ENCODE measurements at regions not wholly inside any gene's neighbourhood (a gene's known extent, or its start where the extent isn't known, plus 50 kb on each side); places are given as distances from the start of the nearest gene placed in this dataset.

- TF ChIP-seq, protein P1, sequence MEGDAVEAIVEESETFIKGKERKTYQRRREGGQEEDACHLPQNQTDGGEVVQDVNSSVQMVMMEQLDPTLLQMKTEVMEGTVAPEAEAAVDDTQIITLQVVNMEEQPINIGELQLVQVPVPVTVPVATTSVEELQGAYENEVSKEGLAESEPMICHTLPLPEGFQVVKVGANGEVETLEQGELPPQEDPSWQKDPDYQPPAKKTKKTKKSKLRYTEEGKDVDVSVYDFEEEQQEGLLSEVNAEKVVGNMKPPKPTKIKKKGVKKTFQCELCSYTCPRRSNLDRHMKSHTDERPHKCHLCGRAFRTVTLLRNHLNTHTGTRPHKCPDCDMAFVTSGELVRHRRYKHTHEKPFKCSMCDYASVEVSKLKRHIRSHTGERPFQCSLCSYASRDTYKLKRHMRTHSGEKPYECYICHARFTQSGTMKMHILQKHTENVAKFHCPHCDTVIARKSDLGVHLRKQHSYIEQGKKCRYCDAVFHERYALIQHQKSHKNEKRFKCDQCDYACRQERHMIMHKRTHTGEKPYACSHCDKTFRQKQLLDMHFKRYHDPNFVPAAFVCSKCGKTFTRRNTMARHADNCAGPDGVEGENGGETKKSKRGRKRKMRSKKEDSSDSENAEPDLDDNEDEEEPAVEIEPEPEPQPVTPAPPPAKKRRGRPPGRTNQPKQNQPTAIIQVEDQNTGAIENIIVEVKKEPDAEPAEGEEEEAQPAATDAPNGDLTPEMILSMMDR (IDR thresholded peaks at IDR 0.05; ENCODE audit: insufficient read depth in 1 of 2, low read depth in 1 of 2, low read length in 1 of 2, severe bottlenecking in 1 of 2, unreplicated experiment in 1 of 2): no peak
- Mint-ChIP-seq H3K36me3 (ENCODE audit: insufficient read depth, unreplicated experiment) (no peaks in the 10 kb centered on the region), H3K27me3 (ENCODE audit: insufficient read depth, unreplicated experiment) (no peaks in the 10 kb centered on the region), H3K4me1 (ENCODE audit: low read depth, unreplicated experiment) (no peaks in the 10 kb centered on the region), H3K4me3 (ENCODE audit: unreplicated experiment) (no peak overlapping the region), H3K27ac (ENCODE audit: unreplicated experiment) (no peak overlapping the region), H3K9me3 (ENCODE audit: unreplicated experiment) (peaks cover 9% of the 10 kb centered on the region)
- H3K4me1 ChIP-seq: no peaks in the 10 kb centered on the region
- ChIA-PET CTCF (no interaction called here), POLR2A (no interaction called here)
- H3K36me3 ChIP-seq (ENCODE audit: control insufficient read depth, insufficient read depth, low read length): no peaks in the 10 kb centered on the region
- no peaks in the 10 kb centered on the region for H3K27me3 ChIP-seq (replicated peaks; ENCODE audit: control insufficient read depth, insufficient read depth, low read length)
- DNase-seq: no peak
- H3K4me3 ChIP-seq (ENCODE audit: low read depth, low read length): no peak overlapping the region
- no TSS peak for BruUV-seq (replicated peaks)
- intact Hi-C loops (cut with micrococcal nuclease; ENCODE audit: unreplicated experiment): no loop called here
- 0 out of 2 replicates have a peak, but pooled peaks cover 3% of the 10 kb centered on the region for H3K9me3 ChIP-seq
These were observed 824.7 kb downstream of the KCNJ18 start for GRCh38 chr17:22516861-22517636.

DNA sequence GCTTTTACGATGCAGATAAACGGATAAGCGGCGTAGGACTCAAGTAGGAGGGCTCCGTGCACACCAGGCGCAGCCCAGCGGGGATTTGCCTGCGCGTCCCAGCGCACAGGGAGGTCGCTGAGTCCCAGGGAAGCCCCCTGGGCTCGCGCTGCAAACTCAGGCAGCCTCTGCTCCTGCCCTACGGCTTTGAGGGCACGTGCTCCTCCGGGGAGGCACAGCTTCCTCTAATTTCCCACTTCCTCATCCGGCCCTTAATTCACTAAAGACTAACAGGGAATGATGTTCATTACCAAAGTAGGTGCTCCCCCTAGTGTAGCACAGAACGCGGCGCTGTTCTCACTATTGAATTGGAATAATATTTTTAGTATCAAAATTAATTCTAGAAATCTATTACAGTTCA lies 825.4 kb downstream of the KCNJ18 start:
- H3K4me1 ChIP-seq: no peaks in the 10 kb centered on the region
- ChIA-PET POLR2A (no interaction called here), CTCF (no interaction called here)
- H3K27me3 ChIP-seq (replicated peaks; ENCODE audit: control insufficient read depth, insufficient read depth, low read length): no peaks in the 10 kb centered on the region
- H3K9me3 Mint-ChIP-seq (ENCODE audit: unreplicated experiment): peaks cover 9% of the 10 kb centered on the region
- H3K27me3 Mint-ChIP-seq (ENCODE audit: insufficient read depth, unreplicated experiment): no peaks in the 10 kb centered on the region
- no peaks in the 10 kb centered on the region for H3K36me3 ChIP-seq (ENCODE audit: control insufficient read depth, insufficient read depth, low read length)
- no peaks in the 10 kb centered on the region for H3K36me3 Mint-ChIP-seq (ENCODE audit: insufficient read depth, unreplicated experiment)
- BruUV-seq (replicated peaks): no TSS peak
- no peak overlapping the region for H3K4me3 Mint-ChIP-seq (ENCODE audit: unreplicated experiment)
- intact Hi-C loops (cut with micrococcal nuclease; ENCODE audit: unreplicated experiment): no loop called here
- no peak overlapping the region for H3K4me3 ChIP-seq (ENCODE audit: low read depth, low read length)
- no peaks in the 10 kb centered on the region for H3K4me1 Mint-ChIP-seq (ENCODE audit: low read depth, unreplicated experiment)
- H3K27ac Mint-ChIP-seq (ENCODE audit: unreplicated experiment): no peak overlapping the region
- H3K9me3 ChIP-seq: 0 out of 2 replicates have a peak, but pooled peaks cover 3% of the 10 kb centered on the region
- TF ChIP-seq, protein P1 (IDR thresholded peaks at IDR 0.05; ENCODE audit: insufficient read depth in 1 of 2, low read depth in 1 of 2, low read length in 1 of 2, severe bottlenecking in 1 of 2, unreplicated experiment in 1 of 2): no peak
- no peak for DNase-seq

DNA sequence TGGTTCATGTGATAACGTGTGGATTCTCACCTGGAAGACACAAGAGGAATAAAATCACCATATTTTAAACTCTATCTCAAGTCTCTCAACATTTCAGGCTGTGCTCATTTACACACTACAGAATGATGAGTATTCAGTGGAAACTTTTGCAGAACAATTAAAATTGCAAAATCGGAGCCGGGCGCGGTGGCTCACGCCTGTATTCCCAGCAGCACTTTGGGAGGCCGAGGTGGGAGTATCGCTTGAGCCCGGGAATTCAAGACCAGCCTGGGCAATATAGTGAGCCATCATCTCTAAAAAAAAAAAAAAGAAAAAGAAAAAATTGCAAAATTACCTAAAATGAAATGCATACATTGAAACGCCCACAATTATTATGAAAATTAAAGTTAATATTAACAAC lies 825.9 kb downstream of the KCNJ18 start:
- Mint-ChIP-seq H3K27ac (ENCODE audit: unreplicated experiment) (no peak overlapping the region), H3K4me3 (ENCODE audit: unreplicated experiment) (no peak overlapping the region), H3K27me3 (ENCODE audit: insufficient read depth, unreplicated experiment) (no peaks in the 10 kb centered on the region), H3K36me3 (ENCODE audit: insufficient read depth, unreplicated experiment) (no peaks in the 10 kb centered on the region), H3K4me1 (ENCODE audit: low read depth, unreplicated experiment) (no peaks in the 10 kb centered on the region), H3K9me3 (ENCODE audit: unreplicated experiment) (peaks cover 9% of the 10 kb centered on the region)
- intact Hi-C loops (cut with micrococcal nuclease; ENCODE audit: unreplicated experiment): no loop called here
- ChIA-PET POLR2A (no interaction called here), CTCF (no interaction called here)
- H3K27me3 ChIP-seq (replicated peaks; ENCODE audit: control insufficient read depth, insufficient read depth, low read length): no peaks in the 10 kb centered on the region
- no peak overlapping the region for H3K4me3 ChIP-seq (ENCODE audit: low read depth, low read length)
- H3K36me3 ChIP-seq (ENCODE audit: control insufficient read depth, insufficient read depth, low read length): no peaks in the 10 kb centered on the region
- no TSS peak for BruUV-seq (replicated peaks)
- DNase-seq: no peak
- no peaks in the 10 kb centered on the region for H3K4me1 ChIP-seq
- TF ChIP-seq, protein P1 (IDR thresholded peaks at IDR 0.05; ENCODE audit: insufficient read depth in 1 of 2, low read depth in 1 of 2, low read length in 1 of 2, severe bottlenecking in 1 of 2, unreplicated experiment in 1 of 2): no peak
- H3K9me3 ChIP-seq: 0 out of 2 replicates have a peak, but pooled peaks cover 3% of the 10 kb centered on the region
